MM.1S (cell line): ENCODE measurements at regions not wholly inside any gene's neighbourhood (a gene's known extent, or its start where the extent isn't known, plus 50 kb on each side); places are given as distances from the start of the nearest gene placed in this dataset.

Experiments
- DNase-seq: peaks from one replicate; pipeline ENCODE4 v3.0.0-alpha.2; 2015
- H2AFZ ChIP-seq: fragments of 300-600 bp; sonication (generic); 2 replicates; pipeline ENCODE4 v1.6.0; 2016; ENCODE audit warnings: antibody characterized with exemption, low read length
- H3F3A ChIP-seq: fragments of 300-600 bp; sonication (generic); 2 replicates; pipeline ENCODE4 v1.6.1; 2016; ENCODE audit warnings: mild to moderate bottlenecking, antibody characterized with exemption, low read length, moderate library complexity, mixed read lengths; ENCODE audit not compliant: insufficient read depth
- H3K27ac ChIP-seq: fragments of 300-600 bp; sonication (generic); 2 replicates; pipeline ENCODE4 v1.5.1; 2016; ENCODE audit warnings: mild to moderate bottlenecking, low read length
- H3K27me3 ChIP-seq: fragments of 300-600 bp; sonication (generic); replicated peaks from 2 replicates; pipeline ENCODE4 v1.6.0; 2016; ENCODE audit warnings: low read length; ENCODE audit not compliant: insufficient read depth
- H3K36me3 ChIP-seq: fragments of 300-600 bp; sonication (generic); replicated peaks from 2 replicates; pipeline ENCODE4 v1.6.1; 2016; ENCODE audit warnings: mild to moderate bottlenecking, low read length, mixed read lengths; ENCODE audit not compliant: insufficient read depth
- H3K4me1 ChIP-seq: fragments of 300-600 bp; sonication (generic); 2 replicates; pipeline ENCODE4 v1.6.1; 2016; ENCODE audit warnings: low read length, mixed read lengths
- H3K4me2 ChIP-seq: fragments of 300-600 bp; sonication (generic); 2 replicates; pipeline ENCODE4 v1.6.0; 2016; ENCODE audit warnings: low read depth, low read length
- H3K4me3 ChIP-seq: fragments of 300-600 bp; sonication (generic); 2 replicates; pipeline ENCODE4 v1.5.1; 2016; ENCODE audit warnings: low read length, mixed read lengths
- H3K79me2 ChIP-seq: fragments of 300-600 bp; sonication (generic); 2 replicates; pipeline ENCODE4 v1.6.1; 2016; ENCODE audit warnings: mixed run types, low read length, mixed read lengths
- H3K9ac ChIP-seq: fragments of 300-600 bp; sonication (generic); 2 replicates; pipeline ENCODE4 v1.6.1; 2016; ENCODE audit warnings: low read length, mixed read lengths
- H3K9me2 ChIP-seq: fragments of 300-600 bp; sonication (generic); replicated peaks from 2 replicates; pipeline ENCODE4 v1.6.1; 2016; ENCODE audit warnings: mild to moderate bottlenecking, low read length, mixed read lengths; ENCODE audit not compliant: insufficient read depth
- H3K9me3 ChIP-seq: fragments of 300-600 bp; sonication (generic); replicated peaks from 2 replicates; pipeline ENCODE4 v1.6.1; 2016; ENCODE audit warnings: mild to moderate bottlenecking, low read length, mixed read lengths; ENCODE audit not compliant: insufficient read depth
- H4K20me1 ChIP-seq: fragments of 300-600 bp; sonication (generic); 2 replicates; pipeline ENCODE4 v1.6.1; 2016; ENCODE audit warnings: mild to moderate bottlenecking, low read length, moderate library complexity, mixed read lengths; ENCODE audit not compliant: insufficient read depth
- EZH2 ChIP-seq: fragments of 300-600 bp; sonication (generic); optimal IDR thresholded peaks from 2 replicates; pipeline ENCODE3; 2017; ENCODE audit warnings: low read depth, mild to moderate bottlenecking, antibody characterized with exemption, low read length, mixed read lengths
- EZH2phosphoT487 ChIP-seq: fragments of 300-600 bp; sonication (generic); IDR thresholded peaks from 2 replicates; pipeline ENCODE4 v1.6.1; 2018; ENCODE audit warnings: antibody characterized with exemption, low read length
- TF ChIP-seq, protein P1 (sequence below): fragments of 300-600 bp; sonication (generic); IDR thresholded peaks from 2 replicates; pipeline ENCODE4 v1.5.1; 2016; ENCODE audit warnings: antibody characterized with exemption, low read length, mixed read lengths

DNA sequence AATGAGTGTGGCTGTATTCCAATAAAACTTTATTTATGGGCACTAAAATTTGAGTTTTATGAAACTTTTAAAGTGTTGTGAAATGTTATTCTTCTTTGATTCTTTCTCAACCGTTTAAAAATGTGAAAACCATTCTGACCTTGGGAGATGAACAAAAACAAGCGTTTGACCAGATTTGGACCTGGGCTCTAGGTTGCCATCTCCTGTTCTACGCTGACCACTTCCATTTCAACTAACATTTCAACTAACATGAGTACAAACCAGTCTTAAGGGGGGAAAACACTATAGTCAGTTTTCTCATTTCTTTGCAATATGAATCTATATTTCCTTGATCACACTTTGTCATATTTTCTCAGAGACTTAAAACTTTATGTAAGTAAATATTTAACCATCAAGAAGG lies 118.4 kb upstream of the IRX5 start:
- H3K27me3 ChIP-seq = no peaks in the 10 kb centered on the region
- no peak overlapping the region for H3K9ac ChIP-seq
- no peaks in the 10 kb centered on the region for H3K79me2 ChIP-seq
- H4K20me1 ChIP-seq = no peaks in the 10 kb centered on the region
- TF ChIP-seq, protein P1, sequence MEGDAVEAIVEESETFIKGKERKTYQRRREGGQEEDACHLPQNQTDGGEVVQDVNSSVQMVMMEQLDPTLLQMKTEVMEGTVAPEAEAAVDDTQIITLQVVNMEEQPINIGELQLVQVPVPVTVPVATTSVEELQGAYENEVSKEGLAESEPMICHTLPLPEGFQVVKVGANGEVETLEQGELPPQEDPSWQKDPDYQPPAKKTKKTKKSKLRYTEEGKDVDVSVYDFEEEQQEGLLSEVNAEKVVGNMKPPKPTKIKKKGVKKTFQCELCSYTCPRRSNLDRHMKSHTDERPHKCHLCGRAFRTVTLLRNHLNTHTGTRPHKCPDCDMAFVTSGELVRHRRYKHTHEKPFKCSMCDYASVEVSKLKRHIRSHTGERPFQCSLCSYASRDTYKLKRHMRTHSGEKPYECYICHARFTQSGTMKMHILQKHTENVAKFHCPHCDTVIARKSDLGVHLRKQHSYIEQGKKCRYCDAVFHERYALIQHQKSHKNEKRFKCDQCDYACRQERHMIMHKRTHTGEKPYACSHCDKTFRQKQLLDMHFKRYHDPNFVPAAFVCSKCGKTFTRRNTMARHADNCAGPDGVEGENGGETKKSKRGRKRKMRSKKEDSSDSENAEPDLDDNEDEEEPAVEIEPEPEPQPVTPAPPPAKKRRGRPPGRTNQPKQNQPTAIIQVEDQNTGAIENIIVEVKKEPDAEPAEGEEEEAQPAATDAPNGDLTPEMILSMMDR = no peak
- TF ChIP-seq EZH2 (no peak), EZH2phosphoT487 (no peak)
- no peak overlapping the region for H3K4me2 ChIP-seq
- H3K36me3 ChIP-seq = no peaks in the 10 kb centered on the region
- no peaks in the 10 kb centered on the region for H3F3A ChIP-seq
- H3K9me2 ChIP-seq = no peaks in the 10 kb centered on the region
- H3K4me3 ChIP-seq = no peak overlapping the region
- no peaks in the 10 kb centered on the region for H3K4me1 ChIP-seq
- no peak overlapping the region for H3K27ac ChIP-seq
- H3K9me3 ChIP-seq = no peaks in the 10 kb centered on the region
- no peak overlapping the region for H2AFZ ChIP-seq
- no peak for DNase-seq

GRCh38 chr16:54808890-54809289 lies 121.8 kb upstream of the IRX5 start:
- H3K9ac ChIP-seq = no peak overlapping the region
- H3K4me2 ChIP-seq = no peak overlapping the region
- H2AFZ ChIP-seq = no peak overlapping the region
- no peaks in the 10 kb centered on the region for H3K27me3 ChIP-seq
- TF ChIP-seq EZH2 (no peak), EZH2phosphoT487 (no peak)
- TF ChIP-seq, protein P1 = no peak
- H4K20me1 ChIP-seq = no peaks in the 10 kb centered on the region
- H3K27ac ChIP-seq = no peak overlapping the region
- DNase-seq = no peak
- no peaks in the 10 kb centered on the region for H3K79me2 ChIP-seq
- H3F3A ChIP-seq = no peaks in the 10 kb centered on the region
- no peaks in the 10 kb centered on the region for H3K9me2 ChIP-seq
- no peaks in the 10 kb centered on the region for H3K36me3 ChIP-seq
- no peaks in the 10 kb centered on the region for H3K4me1 ChIP-seq
- H3K4me3 ChIP-seq = no peak overlapping the region
- H3K9me3 ChIP-seq = no peaks in the 10 kb centered on the region

GRCh38 chr16:54806881-54807360 lies 123.7 kb upstream of the IRX5 start:
- no peaks in the 10 kb centered on the region for H3F3A ChIP-seq
- no peak for TF ChIP-seq EZH2
- TF ChIP-seq, protein P1 = no peak
- no peak for TF ChIP-seq EZH2phosphoT487
- H2AFZ ChIP-seq = no peak overlapping the region
- H3K4me1 ChIP-seq = no peaks in the 10 kb centered on the region
- H3K9ac ChIP-seq = no peak overlapping the region
- H3K79me2 ChIP-seq = no peaks in the 10 kb centered on the region
- no peaks in the 10 kb centered on the region for H4K20me1 ChIP-seq
- H3K4me3 ChIP-seq = no peak overlapping the region
- no peaks in the 10 kb centered on the region for H3K27me3 ChIP-seq
- no peak overlapping the region for H3K4me2 ChIP-seq
- DNase-seq = no peak
- no peak overlapping the region for H3K27ac ChIP-seq
- no peaks in the 10 kb centered on the region for H3K9me2 ChIP-seq
- no peaks in the 10 kb centered on the region for H3K9me3 ChIP-seq
- no peaks in the 10 kb centered on the region for H3K36me3 ChIP-seq
